ENCODE measurements at regions not wholly inside any gene's neighbourhood (a gene's known extent, or its start where the extent isn't known, plus 50 kb on each side); places are given as distances from the start of the nearest gene placed in this dataset.
"Not testable (repeated sequence)": the region's sequence is repeated elsewhere in the genome, so short reads cannot be mapped to it uniquely, and the experiment has no call there.

DNA sequence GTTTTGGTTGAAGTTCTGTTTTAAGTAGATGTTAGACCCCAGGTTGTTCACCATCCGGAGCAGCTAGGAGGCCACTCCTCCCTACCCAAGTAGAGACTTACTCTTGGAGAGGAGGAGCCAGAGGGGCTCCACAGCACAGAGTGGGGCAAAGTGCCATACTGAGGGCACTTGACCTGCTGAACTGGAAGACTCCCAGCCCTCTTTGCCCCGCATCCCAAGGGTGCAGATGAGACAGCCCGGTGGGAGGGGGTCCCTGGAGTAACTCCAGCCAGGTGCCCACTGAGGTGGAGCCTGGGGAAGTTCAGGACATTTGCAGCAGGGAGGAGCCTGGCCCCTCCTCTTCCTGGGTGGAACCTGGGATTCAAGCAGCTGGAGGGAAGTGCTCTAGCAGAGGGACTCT, 102.1 kb upstream of the GPR6 start:
- intact Hi-C loops (cut with DNase I) = no loop called here
- DNase-seq (ENCODE audit: low spot score) = no peak

DNA sequence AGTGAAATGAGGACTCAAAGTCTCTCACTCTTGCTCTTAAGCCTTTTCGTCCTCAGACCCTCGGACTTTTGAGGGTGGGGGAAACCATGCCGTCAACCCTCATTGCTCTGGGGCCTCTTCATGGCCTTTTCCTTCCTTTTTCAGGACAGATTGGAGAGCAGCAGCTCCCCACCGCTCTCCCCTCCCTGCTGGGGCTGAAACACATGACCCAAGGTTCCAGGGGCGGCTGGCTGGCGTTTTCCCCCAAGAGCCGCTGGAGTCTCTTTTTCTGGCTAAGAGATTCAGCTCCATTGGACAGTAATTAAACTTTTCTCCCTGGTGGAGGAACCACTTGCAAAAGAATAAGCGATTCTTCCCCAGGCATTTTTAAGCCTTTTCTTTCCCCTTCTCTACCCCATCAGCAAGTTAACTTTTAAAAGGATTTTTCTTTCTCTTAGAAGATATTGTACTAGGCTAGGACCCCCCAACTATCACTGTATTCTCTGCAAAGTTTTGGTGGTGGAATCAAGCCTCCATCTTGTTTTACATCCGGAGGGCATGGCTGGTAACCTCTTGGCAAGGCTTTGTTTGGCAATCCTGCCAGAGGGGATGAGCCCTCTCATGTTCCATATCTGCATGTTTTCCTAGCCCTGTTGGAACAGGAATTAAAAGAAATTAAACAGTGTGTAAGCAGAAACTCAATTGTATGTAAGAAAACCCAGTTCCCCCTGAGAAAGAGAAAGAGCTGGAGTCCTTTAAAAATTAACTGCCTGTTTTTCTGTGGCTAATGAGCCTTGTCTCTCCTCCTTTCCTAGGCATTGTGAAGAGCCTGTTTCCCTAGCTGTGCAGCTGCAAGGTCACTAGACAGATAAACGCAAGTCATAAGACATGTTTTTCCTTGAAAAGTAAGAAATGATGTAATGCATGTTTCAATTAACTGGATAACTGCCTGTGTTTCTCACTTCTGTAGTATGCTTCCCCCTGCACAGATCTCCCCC, 100.8 kb upstream of the GPR6 start:
- intact Hi-C loops (cut with DNase I) = no loop called here
- DNase-seq (ENCODE audit: low spot score) = no peak

DNA sequence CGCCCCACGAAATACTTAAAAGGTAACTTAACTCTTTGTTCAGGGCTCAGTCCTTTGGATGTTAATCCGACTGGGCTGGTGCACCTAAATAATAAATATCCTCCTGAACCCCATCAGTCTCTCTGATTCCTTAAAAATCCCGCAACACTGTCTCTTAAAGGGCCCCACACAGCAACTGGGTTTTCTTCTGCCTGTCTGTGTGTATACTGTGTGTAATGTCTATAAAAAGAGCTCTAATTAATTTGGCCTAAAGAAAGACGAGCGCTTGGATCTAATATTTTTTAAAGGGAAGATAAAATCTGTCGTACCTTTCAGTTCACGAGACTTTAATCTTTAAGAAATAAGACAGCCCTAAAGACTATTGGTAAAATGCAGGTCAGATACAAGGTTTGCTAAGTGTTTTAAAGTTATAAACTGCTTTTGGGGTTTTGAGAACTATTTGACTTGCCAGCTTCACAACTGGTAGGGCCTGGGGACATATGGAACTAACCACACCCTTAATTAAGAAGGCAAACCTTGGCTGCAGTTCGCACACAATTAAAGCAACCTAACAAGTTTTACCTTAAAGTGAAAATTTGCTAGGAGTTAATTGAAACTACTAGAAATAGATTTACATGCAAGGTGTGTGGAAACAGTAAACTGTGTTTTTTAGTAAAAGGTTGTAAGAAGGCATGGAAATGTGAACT, 100.0 kb upstream of the GPR6 start:
- DNase-seq (ENCODE audit: low spot score); intact Hi-C loops (cut with DNase I): not testable (repeated sequence)

DNA sequence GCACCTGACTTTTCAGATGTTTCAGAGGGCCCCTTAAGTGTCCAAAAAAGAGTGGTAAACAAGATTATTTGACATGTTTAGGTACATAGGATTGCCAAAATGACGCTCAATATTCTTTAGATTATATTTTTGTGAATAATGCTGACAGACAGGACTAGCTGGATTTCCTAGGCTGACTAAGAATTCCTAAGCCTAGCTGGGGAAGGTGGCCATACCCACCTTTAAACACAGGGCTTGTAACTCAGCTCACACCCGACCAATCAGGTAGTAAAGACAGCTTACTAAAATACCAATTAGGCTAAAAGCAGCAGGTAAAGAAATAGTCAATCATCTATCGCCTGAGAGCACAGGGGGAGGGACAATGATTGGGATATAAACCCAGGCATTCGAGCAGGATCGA, 99.0 kb upstream of the GPR6 start:
- DNase-seq (ENCODE audit: low spot score); intact Hi-C loops (cut with DNase I): not testable (repeated sequence)

DNA sequence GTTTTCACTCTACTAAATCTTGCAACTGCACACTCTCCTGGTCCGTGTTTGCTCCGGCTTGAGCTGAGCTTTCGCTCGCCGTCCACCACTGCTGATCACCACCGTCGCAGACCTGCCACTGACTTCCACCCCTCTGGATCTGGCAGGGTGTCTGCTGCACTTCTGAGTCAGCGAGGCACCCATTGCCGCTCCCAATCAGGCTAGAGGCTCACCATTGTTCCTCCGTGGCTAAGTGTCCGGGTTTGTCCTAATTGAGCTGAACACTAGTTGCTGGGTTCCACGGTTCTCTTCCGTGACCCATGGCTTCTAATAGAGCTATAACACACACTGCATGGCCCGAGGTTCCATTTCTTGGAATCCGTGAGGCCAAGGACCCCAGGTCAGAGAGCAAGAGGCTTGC, 98.6 kb upstream of the GPR6 start:
- no peak for DNase-seq (ENCODE audit: low spot score)
- intact Hi-C loops (cut with DNase I) = no loop called here

DNA sequence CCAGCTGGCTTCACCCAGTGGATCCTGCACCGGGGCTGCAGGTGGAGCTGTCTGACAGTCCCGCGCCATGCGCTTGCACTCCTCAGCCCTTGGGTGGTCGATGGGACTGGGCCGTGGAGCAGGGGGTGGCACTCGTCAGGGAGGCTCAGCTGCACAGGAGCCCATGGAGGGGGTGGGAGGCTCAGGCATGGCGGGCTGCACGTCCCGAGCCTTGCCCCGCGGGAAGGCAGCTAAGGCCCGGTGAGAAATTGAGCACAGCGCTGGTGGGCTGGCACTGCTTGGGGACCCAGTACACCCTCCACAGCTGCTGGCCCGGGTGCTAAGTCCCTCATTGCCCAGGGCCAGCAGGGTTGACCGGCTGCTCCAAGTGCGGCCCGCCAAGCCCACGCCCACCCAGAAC, 97.0 kb upstream of the GPR6 start:
- DNase-seq (ENCODE audit: low spot score); intact Hi-C loops (cut with DNase I): not testable (repeated sequence)

DNA sequence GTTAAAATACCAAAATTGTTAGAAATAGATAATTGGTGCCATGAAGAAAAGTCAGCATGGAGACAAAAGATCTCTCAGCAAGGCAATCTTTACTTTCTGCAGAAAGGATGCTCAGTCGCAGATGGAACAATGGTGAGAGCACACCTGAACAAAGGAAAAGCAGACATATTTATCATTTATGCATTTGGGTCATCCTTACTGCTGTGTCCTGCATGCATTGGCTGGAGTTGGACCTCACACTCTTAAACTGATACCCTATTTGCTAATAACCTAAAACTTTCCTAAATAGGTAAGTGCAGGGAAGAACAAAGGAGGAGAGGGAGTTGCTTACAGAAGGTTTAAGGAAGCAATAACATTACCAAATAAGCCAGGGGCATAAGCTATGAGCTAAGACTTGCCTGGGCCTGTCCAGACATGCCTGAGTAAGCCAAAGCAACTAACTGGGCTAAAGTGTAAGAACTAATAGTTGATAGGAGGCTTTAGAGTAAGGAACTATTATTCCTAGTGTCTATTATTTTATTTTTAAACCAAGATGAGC, 96.1 kb upstream of the GPR6 start:
- DNase-seq (ENCODE audit: low spot score) = not testable (repeated sequence)

DNA sequence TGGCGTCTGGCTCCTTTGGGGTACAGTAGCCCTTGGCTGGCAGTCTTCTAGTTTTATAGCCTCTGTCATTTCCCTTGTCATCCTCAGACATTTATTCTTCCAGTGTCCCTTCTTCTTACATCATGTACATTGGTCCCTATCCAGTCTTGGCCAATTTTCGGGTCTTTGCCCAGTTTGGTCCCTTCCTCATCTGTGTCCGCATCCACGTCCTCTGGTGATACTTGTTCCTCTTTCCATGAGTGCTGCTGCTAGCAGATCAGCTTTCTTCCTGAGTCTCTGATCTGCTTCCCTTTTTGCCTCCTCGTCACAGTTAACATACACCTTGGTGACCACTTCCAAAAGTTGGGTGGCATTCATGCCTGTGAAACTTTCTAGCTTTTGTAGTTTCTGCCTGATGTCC, 86.2 kb upstream of the GPR6 start:
- intact Hi-C loops (cut with DNase I) = loop anchor here in 1 of 2 donors (1.0 kb wide), 1 partner anchor 29 kb away; no protein-coding TSS in a partner anchor
- no peak for DNase-seq (ENCODE audit: low spot score)

More for the DNA sequence above, 96.1 kb upstream of the GPR6 start:
- intact Hi-C loops (cut with DNase I) = not testable (repeated sequence)

DNA sequence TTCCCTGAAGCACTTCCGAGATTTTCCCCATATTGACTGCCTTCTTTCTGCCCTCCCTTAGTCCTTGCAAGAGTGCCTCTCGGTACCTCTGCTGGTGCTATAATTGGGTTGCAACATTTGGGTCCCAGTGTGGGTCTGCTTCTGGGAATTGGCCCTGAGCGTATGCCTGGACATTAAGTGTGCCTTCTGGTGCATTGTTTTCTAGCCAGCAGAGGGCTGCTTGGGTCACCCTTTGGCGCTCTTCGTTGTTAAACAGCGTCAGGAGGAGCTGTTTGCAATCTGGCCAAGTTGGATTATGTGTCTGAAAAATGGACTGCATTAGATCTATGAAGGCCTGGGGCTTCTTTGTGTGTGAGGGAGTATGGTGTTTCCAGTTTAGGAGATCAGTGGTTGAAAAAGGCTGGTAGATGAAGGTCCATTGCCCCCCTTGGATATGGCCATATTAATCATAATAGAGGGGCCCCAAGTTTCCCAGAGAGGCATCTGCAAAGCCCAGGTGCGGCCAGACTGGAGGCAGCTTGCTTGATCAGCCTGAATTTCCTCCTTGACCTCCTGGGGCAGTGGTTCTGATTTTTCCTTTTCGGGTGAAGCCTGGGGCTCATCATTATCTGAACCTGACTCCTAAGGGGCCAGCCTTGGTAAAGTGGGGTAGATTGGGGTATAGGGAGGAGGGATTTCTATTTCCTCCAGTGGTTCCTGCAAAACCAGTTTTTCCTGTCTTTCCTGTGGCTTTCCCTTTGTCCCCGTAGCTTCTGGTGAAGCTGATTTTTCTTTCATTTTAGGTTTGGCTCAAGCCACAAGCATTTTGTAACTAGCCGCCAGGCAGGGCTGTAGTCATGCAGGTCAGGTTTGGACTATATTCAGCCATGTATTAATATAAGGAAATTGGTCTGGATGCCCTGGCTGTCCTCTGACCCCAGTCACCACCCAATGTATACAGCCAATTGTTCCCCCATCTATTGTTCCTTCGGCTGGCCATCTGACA, 85.4 kb upstream of the GPR6 start:
- intact Hi-C loops (cut with DNase I) = no loop called here
- DNase-seq (ENCODE audit: low spot score) = no peak

DNA sequence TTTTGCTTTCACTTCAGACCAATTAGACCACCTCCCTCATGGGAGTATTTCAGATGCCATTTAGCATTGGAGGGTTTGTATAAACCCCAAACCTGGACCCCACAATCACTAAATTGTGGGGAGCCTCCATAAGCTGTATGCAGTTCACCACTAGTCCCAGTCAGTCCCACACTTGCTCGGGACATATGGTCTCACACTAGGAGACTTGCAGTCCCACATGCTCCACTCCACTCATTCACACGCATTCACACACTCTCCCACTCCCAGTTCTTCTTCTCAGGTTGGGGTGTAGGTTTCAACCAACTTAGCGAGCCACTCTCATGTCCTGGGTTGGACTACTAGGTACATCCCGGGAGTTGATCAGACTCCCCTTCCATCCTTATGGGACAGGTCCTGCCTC, 84.5 kb upstream of the GPR6 start:
- intact Hi-C loops (cut with DNase I) = no loop called here

DNA sequence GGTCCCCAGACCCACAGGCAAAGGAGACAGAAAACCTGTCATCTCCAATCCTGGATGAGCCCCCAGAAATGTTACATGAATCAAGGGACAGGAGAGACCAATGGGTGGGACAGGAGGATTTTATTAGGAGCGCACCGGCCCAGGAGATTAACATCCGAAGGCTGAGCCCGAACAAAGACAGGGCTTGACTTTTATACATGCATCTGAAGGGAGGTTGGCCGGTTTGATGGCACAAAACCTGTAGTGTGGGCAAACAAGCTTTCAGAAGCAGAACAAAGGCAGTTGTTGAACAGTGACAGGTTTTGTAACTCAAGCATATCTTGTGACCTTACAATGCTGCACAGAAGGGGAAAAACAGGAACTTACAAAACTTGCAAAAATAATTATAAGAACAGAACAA, 83.9 kb upstream of the GPR6 start:
- no peak for DNase-seq (ENCODE audit: low spot score)

More for the DNA sequence above, 84.5 kb upstream of the GPR6 start:
- DNase-seq (ENCODE audit: low spot score) = no peak

DNA sequence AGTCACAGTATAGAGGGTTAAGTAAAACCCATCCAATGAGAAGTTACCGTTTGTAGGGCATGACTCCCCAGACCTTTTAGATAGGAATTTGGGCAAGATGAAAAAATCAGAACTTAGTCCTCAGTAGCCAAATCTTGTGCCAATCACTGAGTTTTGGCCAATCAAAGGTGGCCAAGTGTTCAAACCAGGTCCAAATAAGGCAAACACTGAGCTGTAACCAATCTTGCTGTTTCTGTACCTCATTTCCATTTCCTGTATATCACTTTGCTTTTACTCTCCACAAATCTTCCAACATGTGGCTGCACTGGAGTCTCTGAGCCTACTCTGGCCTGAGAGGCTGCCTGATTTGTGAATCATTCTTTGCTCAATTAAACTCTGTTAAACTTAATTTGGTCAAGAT, 81.8 kb upstream of the GPR6 start:
- DNase-seq (ENCODE audit: low spot score) = no peak

More for the DNA sequence above, 83.9 kb upstream of the GPR6 start:
- intact Hi-C loops (cut with DNase I) = no loop called here

DNA sequence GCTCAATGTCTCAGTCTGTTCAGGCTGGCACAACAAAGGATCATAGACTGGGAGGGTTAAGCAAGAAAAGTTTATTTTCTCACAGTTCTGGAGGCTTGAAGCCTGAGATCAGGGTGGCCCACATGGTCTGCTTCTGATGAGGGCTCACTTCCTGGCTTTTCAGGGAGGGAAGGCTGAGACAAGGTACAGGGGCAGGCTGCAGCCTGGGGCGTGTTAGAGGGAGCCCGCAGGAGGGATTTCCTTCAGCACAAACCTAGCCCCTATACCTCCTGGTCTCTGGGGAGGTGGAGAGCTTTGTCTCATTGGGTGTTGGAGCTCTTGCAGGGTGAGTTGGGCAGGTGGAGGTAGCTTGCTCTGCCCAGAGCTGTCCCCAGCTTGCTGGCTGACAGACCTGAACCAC, 81.1 kb upstream of the GPR6 start:
- no peak for DNase-seq (ENCODE audit: low spot score)
- intact Hi-C loops (cut with DNase I) = no loop called here

More for the DNA sequence above, 81.8 kb upstream of the GPR6 start:
- intact Hi-C loops (cut with DNase I) = no loop called here

DNA sequence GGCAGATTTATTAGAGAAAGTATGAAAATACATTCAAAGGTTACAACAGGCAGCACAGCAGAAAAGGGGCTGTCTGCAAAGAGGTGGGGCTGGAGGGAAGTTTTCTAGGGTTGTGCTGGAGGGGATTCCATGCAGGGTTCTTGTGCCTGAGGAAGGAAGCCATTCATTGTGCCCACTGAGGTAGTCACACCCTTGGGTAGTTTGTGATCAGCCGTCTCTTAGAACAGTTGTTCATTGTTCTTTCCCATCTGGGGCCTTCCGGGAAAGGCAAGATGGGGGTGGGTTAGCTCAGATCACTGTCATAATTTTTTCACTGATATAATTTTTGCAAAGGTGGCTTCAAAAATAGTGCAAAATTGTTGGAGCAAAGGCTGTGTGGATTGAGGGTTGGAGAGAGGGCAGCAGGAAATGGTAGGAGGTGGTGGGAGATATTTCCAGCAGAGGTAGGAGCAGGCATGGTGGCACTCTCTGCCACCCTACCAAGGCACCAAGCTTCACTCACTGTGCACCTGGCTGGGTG, 80.5 kb upstream of the GPR6 start:
- DNase-seq (ENCODE audit: low spot score) = no peak

DNA sequence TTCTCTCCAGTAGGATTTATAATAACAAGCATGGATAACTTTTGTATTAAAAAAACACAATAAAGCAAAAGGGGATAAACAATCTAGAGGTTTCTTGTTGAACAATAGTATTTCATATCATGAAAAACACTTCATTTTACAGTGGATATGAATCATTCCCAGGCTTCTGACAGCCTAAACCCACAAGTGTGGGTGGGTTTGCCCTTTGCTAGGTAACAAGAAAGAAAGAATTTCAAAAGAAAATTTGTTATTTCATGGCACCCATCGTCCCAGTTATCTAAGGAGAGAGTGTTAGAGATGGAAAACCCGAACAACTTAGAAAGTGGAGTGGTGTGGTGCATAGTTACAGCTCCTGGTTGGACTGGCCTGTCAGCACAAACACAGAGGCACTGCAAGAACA, 76.1 kb upstream of the GPR6 start:
- no peak for DNase-seq (ENCODE audit: low spot score)
- intact Hi-C loops (cut with DNase I) = no loop called here

More for the DNA sequence above, 80.5 kb upstream of the GPR6 start:
- intact Hi-C loops (cut with DNase I) = no loop called here

DNA sequence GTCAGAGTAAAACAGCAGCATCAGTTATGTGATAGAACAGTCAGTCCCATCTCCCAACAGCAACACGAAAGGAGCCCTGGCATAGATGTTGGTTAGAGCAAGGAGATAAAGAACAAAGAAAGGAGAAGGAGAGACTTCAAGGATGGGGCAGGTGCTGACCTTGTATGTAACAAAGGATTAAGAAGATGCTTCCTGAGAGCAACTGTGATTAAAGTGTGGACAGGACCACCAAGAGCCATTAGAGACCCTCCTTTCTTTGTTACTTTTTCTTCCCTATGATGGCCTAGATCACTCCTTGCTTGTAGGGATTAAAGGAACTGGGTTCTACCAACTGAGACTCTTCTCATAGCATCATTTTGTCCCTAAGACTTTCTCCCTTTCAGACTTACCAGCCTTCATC, 75.2 kb upstream of the GPR6 start:
- no peak for DNase-seq (ENCODE audit: low spot score)
- intact Hi-C loops (cut with DNase I) = no loop called here

DNA sequence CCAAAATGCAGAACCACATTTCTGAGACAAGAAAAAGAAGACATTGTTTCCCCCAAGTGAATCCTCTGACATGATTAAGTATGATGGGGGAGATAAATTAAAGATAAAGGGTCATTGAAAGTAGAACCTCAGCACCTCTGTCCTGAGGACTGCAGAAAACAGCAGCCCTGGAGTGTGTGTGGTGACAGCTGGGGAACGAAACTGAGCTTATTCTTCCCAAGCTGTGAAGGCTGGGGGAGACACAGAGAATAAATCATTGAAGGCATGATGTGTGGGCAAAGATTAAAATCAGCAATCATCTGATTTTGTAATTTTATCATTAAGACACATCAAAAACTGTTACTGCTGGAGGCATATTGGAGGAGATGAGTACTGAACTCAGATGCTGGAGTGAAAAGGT, 67.5 kb upstream of the GPR6 start:
- intact Hi-C loops (cut with DNase I) = no loop called here
- no peak for DNase-seq (ENCODE audit: low spot score)

DNA sequence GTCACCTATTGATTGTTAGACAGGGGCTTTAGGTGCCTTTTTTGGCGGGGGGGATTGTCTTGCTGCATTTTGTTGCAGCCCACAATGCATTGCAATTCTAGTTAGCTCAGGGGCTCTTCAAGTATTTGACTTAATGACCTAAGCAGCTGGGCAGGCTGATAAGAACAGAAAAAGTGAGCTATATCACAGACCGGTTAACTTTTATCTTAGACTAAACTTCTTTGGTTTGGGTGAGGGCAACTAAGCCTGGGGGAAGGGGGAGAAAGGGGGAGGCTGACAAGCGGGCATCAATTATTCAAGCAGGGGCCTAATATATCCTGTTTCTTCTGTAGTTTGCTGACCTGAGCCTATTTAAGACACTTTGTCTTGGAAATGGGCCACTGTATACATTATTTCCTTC, 66.0 kb upstream of the GPR6 start:
- intact Hi-C loops (cut with DNase I) = no loop called here

DNA sequence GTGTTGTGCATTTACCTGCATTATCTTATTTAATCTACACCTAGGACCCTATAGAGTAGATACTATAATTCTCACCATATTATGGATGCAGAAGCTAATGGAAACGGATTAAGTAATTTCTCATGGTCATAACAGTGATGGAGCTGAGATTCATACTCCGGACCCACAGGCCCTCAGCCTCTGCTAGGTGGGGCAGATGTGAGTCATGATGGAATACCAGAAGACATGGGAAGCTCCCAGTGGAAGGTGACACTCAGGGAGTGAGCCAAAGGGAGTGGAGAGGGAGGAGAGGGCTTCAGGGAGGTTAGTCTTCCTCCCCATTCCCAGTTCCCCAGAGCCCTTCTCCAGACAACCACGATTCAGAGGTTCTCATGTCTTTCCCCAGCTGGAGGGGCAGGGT, 65.2 kb upstream of the GPR6 start:
- no peak for DNase-seq (ENCODE audit: low spot score)
- intact Hi-C loops (cut with DNase I) = no loop called here

More for the DNA sequence above, 66.0 kb upstream of the GPR6 start:
- DNase-seq (ENCODE audit: low spot score) = no peak

Data from posterior vena cava (tissue), 2 donors.